Tibial nerve (tissue), 4 donors: ENCODE measurements at regions not wholly inside any gene's neighbourhood (a gene's known extent, or its start where the extent isn't known, plus 50 kb on each side); places are given as distances from the start of the nearest gene placed in this dataset.

Source experiments
- DNase-seq, 2 donors: peaks; one replicate each; pipeline ENCODE4 v3.0.0-alpha.2; 2019; ENCODE audit warnings: low spot score in 2 of 2
- H3K27ac ChIP-seq, 4 donors: fragments of 200-600 bp; sonication (generic) in 3 of 4; one replicate each; pipeline ENCODE4 v1.5.1; 2017 to 2019; ENCODE audit warnings: mild to moderate bottlenecking in 1 of 4
- H3K27me3 ChIP-seq, 2 donors: fragments of 200-600 bp; sonication (generic) in 1 of 2; one replicate each; pipeline versions ENCODE4 v1.5.1 to v1.6.0; 2017 to 2019
- H3K36me3 ChIP-seq, 3 donors: fragments of 200-600 bp; sonication (generic); one replicate each; pipeline ENCODE4 v1.5.1; 2018 to 2019
- H3K4me1 ChIP-seq, 4 donors: fragments of 200-600 bp; sonication (generic) in 3 of 4; one replicate each; pipeline ENCODE4 v1.5.1; 2017 to 2019
- H3K4me3 ChIP-seq, 4 donors: fragments of 200-600 bp; sonication (generic) in 3 of 4; one replicate each; pipeline ENCODE4 v1.5.1; 2017 to 2019; ENCODE audit warnings: mild to moderate bottlenecking in 1 of 4, moderate library complexity in 1 of 4
- H3K9me3 ChIP-seq, 4 donors: fragments of 200-600 bp; sonication (generic) in 3 of 4; one replicate each; pipeline ENCODE4 v1.5.1; 2017 to 2019
- CTCF ChIP-seq, 5 experiments: fragments of 200-600 bp in 3 of 5; fragments of 450-650 bp in 2 of 5; sonication (generic) in 3 of 5; IDR thresholded peaks; one replicate each; pipeline ENCODE4 v1.5.1; 2016 to 2019; ENCODE audit warnings: antibody characterized with exemption in 5 of 5, mild to moderate bottlenecking in 3 of 5, moderate library complexity in 2 of 5
- EP300 ChIP-seq, 2 donors: sonication (generic); formaldehyde crosslinking; IDR thresholded peaks; one replicate each; pipeline ENCODE4 v1.6.1; 2017; ENCODE audit warnings: antibody characterized with exemption in 2 of 2, mild to moderate bottlenecking in 1 of 2
- POLR2A ChIP-seq, 2 donors: fragments of 450-650 bp; IDR thresholded peaks; one replicate each; pipeline ENCODE4 v1.6.1; 2017; ENCODE audit warnings: antibody characterized with exemption in 2 of 2, mild to moderate bottlenecking in 2 of 2, moderate library complexity in 2 of 2
- WGBS, 2 donors: methylation state at CpG; one replicate each; pipeline ENCODE4 v1.1.5; 2018; 5-methylcytosine and 5-hydroxymethylcytosine counted together

- no peak for DNase-seq
- Histone ChIP-seq H3K36me3 (no peaks in the 10 kb centered on the region), H3K9me3 (no peaks in the 10 kb centered on the region), H3K27me3 (no peaks in the 10 kb centered on the region), H3K4me1 (peaks cover 0 to 26% (median 6%) of the 10 kb centered on the region in 4 donors), H3K27ac (no peak overlapping the region), H3K4me3 (no peak overlapping the region)
- TF ChIP-seq EP300 (IDR thresholded peaks at IDR 0.05) (no peak), POLR2A (IDR thresholded peaks at IDR 0.05) (no peak), CTCF (IDR thresholded peaks at IDR 0.05) (no peak)
- 90 to 94% methylated on average over 1 of the region's 1 CpG for WGBS, 2 donors
These were observed 131.2 kb upstream of the LRFN2 start for GRCh38 chr6:40718401-40718800.

- H3K27ac ChIP-seq, result no peak overlapping the region
- TF ChIP-seq CTCF (IDR thresholded peaks at IDR 0.05) (no peak), POLR2A (IDR thresholded peaks at IDR 0.05) (no peak), EP300 (IDR thresholded peaks at IDR 0.05) (no peak)
- no peak for DNase-seq
- H3K4me1 ChIP-seq, result peaks cover 0 to 26% (median 6%) of the 10 kb centered on the region in 4 donors
- 84 to 85% methylated on average over 3 of the region's 3 CpGs for WGBS, 2 donors
- H3K36me3 ChIP-seq, result no peaks in the 10 kb centered on the region
- no peaks in the 10 kb centered on the region for H3K27me3 ChIP-seq
- H3K9me3 ChIP-seq, result no peaks in the 10 kb centered on the region
- no peak overlapping the region for H3K4me3 ChIP-seq
These were observed 130.4 kb upstream of the LRFN2 start for GRCh38 chr6:40717411-40718057.

GRCh38 chr6:40715570-40716403 is 128.6 kb upstream of the LRFN2 start:
- Histone ChIP-seq H3K36me3 (no peaks in the 10 kb centered on the region), H3K9me3 (no peaks in the 10 kb centered on the region), H3K4me1 (peaks cover 0 to 17% (median 6%) of the 10 kb centered on the region in 4 donors), H3K27me3 (no peaks in the 10 kb centered on the region), H3K4me3 (no peak overlapping the region), H3K27ac (no peak overlapping the region)
- no peak for DNase-seq
- TF ChIP-seq POLR2A (IDR thresholded peaks at IDR 0.05), result no peak
- no peak for TF ChIP-seq EP300 (IDR thresholded peaks at IDR 0.05)
- TF ChIP-seq CTCF (IDR thresholded peaks at IDR 0.05), result no peak
- whole genome bisulfite sequencing, 2 donors, result 41 to 48% methylated on average over 12 of the region's 12 CpGs

GRCh38 chr6:40714576-40715564 is 127.7 kb upstream of the LRFN2 start:
- DNase-seq, result no peak
- no peak for TF ChIP-seq EP300 (IDR thresholded peaks at IDR 0.05)
- TF ChIP-seq CTCF (IDR thresholded peaks at IDR 0.05), result no peak
- no peak for TF ChIP-seq POLR2A (IDR thresholded peaks at IDR 0.05)
- WGBS, 2 donors, result 82 to 91% methylated on average over 8 of the region's 8 CpGs
- no peaks in the 10 kb centered on the region for H3K36me3 ChIP-seq
- H3K27ac ChIP-seq, result no peak overlapping the region
- H3K9me3 ChIP-seq, result no peaks in the 10 kb centered on the region
- no peaks in the 10 kb centered on the region for H3K27me3 ChIP-seq
- H3K4me1 ChIP-seq, result peaks cover 0 to 8% (median 4%) of the 10 kb centered on the region in 4 donors
- H3K4me3 ChIP-seq, result no peak overlapping the region
